Liver (tissue), 8 donors: ENCODE measurements at regions not wholly inside any gene's neighbourhood (a gene's known extent, or its start where the extent isn't known, plus 50 kb on each side); places are given as distances from the start of the nearest gene placed in this dataset.

Source experiments
- DNase-seq: peaks from one replicate; pipeline ENCODE4 v3.0.0-alpha.2; 2017; ENCODE audit warnings: low spot score
- H3K27ac ChIP-seq, 2 donors: one replicate each; pipeline ENCODE4 v1.7.0; 2013; ENCODE audit warnings: inconsistent platforms in 2 of 2, low read length in 2 of 2, control low read depth in 1 of 2, low read depth in 1 of 2, mild to moderate bottlenecking in 1 of 2
- H3K27me3 ChIP-seq, 4 donors: one replicate each; pipeline versions ENCODE4 v1.6.1 to v1.7.0; 2013; ENCODE audit warnings: low read length in 3 of 4, inconsistent platforms in 1 of 4, mild to moderate bottlenecking in 1 of 4, moderate library complexity in 1 of 4; ENCODE audit not compliant: control insufficient read depth in 4 of 4, insufficient read depth in 4 of 4
- H3K36me3 ChIP-seq, 4 donors: one replicate each; pipeline versions ENCODE4 v1.6.1 to v1.7.0; 2013; ENCODE audit warnings: low read length in 3 of 4, mild to moderate bottlenecking in 3 of 4, low read depth in 1 of 4, moderate library complexity in 1 of 4; ENCODE audit not compliant: control insufficient read depth in 4 of 4, insufficient read depth in 3 of 4
- H3K4me1 ChIP-seq, 4 donors: one replicate each; pipeline versions ENCODE4 v1.6.1 to v1.7.0; 2013; ENCODE audit warnings: low read length in 3 of 4, mild to moderate bottlenecking in 3 of 4, moderate library complexity in 1 of 4; ENCODE audit not compliant: control insufficient read depth in 4 of 4, insufficient read depth in 4 of 4
- H3K4me3 ChIP-seq, 3 donors: one replicate each; pipeline versions ENCODE4 v1.6.1 to v1.7.0; 2013; ENCODE audit warnings: low read length in 3 of 3, control low read depth in 1 of 3, low read depth in 1 of 3, mild to moderate bottlenecking in 1 of 3
- H3K9ac ChIP-seq, 2 donors: one replicate each; pipeline ENCODE4 v1.7.0; 2013; ENCODE audit warnings: low read length in 2 of 2, mild to moderate bottlenecking in 2 of 2, moderate library complexity in 2 of 2, control low read depth in 1 of 2, low read depth in 1 of 2
- H3K9me3 ChIP-seq, 4 donors: one replicate each; pipeline versions ENCODE4 v1.6.1 to v1.7.0; 2013; ENCODE audit warnings: low read length in 3 of 4; ENCODE audit not compliant: control insufficient read depth in 4 of 4
- EGR1 ChIP-seq, 2 donors: IDR thresholded peaks; 2 replicates each; pipeline ENCODE4 v1.6.1; 2016 to 2018; ENCODE audit warnings: antibody characterized with exemption in 2 of 2, low read depth in 2 of 2
- FOXA1 ChIP-seq: IDR thresholded peaks from 2 replicates; pipeline ENCODE4 v1.6.1; 2016; ENCODE audit warnings: antibody characterized with exemption
- FOXA2 ChIP-seq: IDR thresholded peaks from 2 replicates; pipeline ENCODE4 v1.6.1; 2016; ENCODE audit warnings: antibody characterized with exemption
- GABPA ChIP-seq, 2 donors: IDR thresholded peaks in 1 of 2; conservative IDR thresholded peaks in 1 of 2; 2 replicates each; pipeline ENCODE4 v1.6.1; 2016; ENCODE audit warnings: antibody characterized with exemption in 2 of 2, mild to moderate bottlenecking in 1 of 2, moderate library complexity in 1 of 2
- HNF4A ChIP-seq, 2 donors: conservative IDR thresholded peaks; 2 replicates each; pipeline ENCODE4 v1.6.1; 2016; ENCODE audit warnings: antibody characterized with exemption in 2 of 2, mild to moderate bottlenecking in 2 of 2
- HNF4G ChIP-seq: IDR thresholded peaks from 2 replicates; pipeline ENCODE4 v1.6.1; 2016; ENCODE audit warnings: antibody characterized with exemption
- JUND ChIP-seq, 2 donors: IDR thresholded peaks; 2 replicates each; pipeline ENCODE4 v1.6.1; 2016; ENCODE audit warnings: antibody characterized with exemption in 2 of 2
- MAX ChIP-seq: IDR thresholded peaks from 2 replicates; pipeline ENCODE4 v1.6.1; 2016; ENCODE audit warnings: antibody characterized with exemption
- NR2F2 ChIP-seq: IDR thresholded peaks from 2 replicates; pipeline ENCODE4 v1.6.1; 2016; ENCODE audit warnings: antibody characterized with exemption
- RAD21 ChIP-seq, 2 donors: IDR thresholded peaks; 2 replicates each; pipeline ENCODE4 v1.6.1; 2016; ENCODE audit warnings: antibody characterized with exemption in 2 of 2, mild to moderate bottlenecking in 2 of 2
- REST ChIP-seq: IDR thresholded peaks from 2 replicates; pipeline ENCODE4 v1.6.1; 2016; ENCODE audit warnings: antibody characterized with exemption, mild to moderate bottlenecking
- RXRA ChIP-seq, 2 donors: IDR thresholded peaks; 2 replicates each; pipeline ENCODE4 v1.6.1; 2017 to 2018; ENCODE audit warnings: antibody characterized with exemption in 2 of 2, mild to moderate bottlenecking in 1 of 2
- SP1 ChIP-seq: IDR thresholded peaks from 2 replicates; pipeline ENCODE4 v1.6.1; 2018; ENCODE audit warnings: antibody characterized with exemption, mild to moderate bottlenecking
- TAF1 ChIP-seq: conservative IDR thresholded peaks from 2 replicates; pipeline ENCODE4 v1.6.1; 2016; ENCODE audit warnings: antibody characterized with exemption, mild to moderate bottlenecking
- YY1 ChIP-seq: IDR thresholded peaks from 2 replicates; pipeline ENCODE4 v1.6.1; 2016; ENCODE audit warnings: antibody characterized with exemption, mild to moderate bottlenecking
- ZBTB33 ChIP-seq: IDR thresholded peaks from 2 replicates; pipeline ENCODE4 v1.6.1; 2016; ENCODE audit warnings: antibody characterized with exemption
- WGBS: extraction: QIAGEN DNeasy Blood & Tissue Kit; methylation state at CpG from one replicate; pipeline ENCODE4 v1.1.7; 2013; 5-methylcytosine and 5-hydroxymethylcytosine counted together
- TF ChIP-seq, protein P1 (sequence below): fragments of 150-350 bp; IDR thresholded peaks from 2 replicates; pipeline ENCODE4 v1.5.1; 2017; ENCODE audit warnings: improper control_type of control experiment, low read depth, low read length; ENCODE audit not compliant: missing input control
- donor health status: healthy.
- donor health status: healthy.
- donor health status: healthy.
- donor health status: healthy.
- donor health status: healthy.

DNA sequence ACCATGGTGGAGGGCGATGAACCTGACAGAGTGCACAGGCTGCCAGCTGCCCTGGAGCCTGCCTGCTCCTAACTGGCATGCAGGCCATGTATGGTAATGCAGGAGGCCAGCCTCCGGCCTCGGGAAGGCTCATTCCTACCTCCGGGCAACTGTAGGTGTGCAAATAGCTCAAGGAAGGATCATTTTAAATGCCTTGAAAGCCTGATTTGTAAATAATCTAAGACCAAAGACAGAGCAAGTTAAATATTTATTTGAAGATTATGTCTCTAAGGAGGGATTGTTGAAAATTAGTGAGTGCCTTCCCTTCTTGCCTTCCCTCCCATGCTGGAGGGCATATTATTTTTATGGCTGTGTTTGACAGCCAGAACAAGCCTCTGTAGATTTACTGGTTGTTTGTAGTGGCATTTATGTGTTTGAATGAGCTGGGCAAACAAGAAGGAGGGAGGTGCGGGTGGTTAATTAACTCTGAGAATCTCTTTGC is 285.7 kb upstream of the TUT7 start:
- Histone ChIP-seq H3K27me3 (peaks cover 0 to 2% (median 0%) of the 10 kb centered on the region in 4 donors), H3K4me3 (no peak overlapping the region), H3K9me3 (no peaks in the 10 kb centered on the region), H3K27ac (no peak overlapping the region), H3K36me3 (no peaks in the 10 kb centered on the region), H3K9ac (no peak overlapping the region), H3K4me1 (no peaks in the 10 kb centered on the region)
- TF ChIP-seq, protein P1, sequence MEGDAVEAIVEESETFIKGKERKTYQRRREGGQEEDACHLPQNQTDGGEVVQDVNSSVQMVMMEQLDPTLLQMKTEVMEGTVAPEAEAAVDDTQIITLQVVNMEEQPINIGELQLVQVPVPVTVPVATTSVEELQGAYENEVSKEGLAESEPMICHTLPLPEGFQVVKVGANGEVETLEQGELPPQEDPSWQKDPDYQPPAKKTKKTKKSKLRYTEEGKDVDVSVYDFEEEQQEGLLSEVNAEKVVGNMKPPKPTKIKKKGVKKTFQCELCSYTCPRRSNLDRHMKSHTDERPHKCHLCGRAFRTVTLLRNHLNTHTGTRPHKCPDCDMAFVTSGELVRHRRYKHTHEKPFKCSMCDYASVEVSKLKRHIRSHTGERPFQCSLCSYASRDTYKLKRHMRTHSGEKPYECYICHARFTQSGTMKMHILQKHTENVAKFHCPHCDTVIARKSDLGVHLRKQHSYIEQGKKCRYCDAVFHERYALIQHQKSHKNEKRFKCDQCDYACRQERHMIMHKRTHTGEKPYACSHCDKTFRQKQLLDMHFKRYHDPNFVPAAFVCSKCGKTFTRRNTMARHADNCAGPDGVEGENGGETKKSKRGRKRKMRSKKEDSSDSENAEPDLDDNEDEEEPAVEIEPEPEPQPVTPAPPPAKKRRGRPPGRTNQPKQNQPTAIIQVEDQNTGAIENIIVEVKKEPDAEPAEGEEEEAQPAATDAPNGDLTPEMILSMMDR = no peak
- TF ChIP-seq JUND (IDR thresholded peaks at IDR 0.05) (no peak), RXRA (IDR thresholded peaks at IDR 0.05) (no peak), FOXA2 (no peak), HNF4A (conservative IDR thresholded peaks at IDR 0.05) (no peak), GABPA (IDR thresholded peaks at IDR 0.05 in 1 of 2, conservative IDR thresholded peaks at IDR 0.05 in 1 of 2) (no peak), HNF4G (no peak), FOXA1 (no peak), EGR1 (IDR thresholded peaks at IDR 0.05; ENCODE audit: low read depth in 2 of 2) (no peak), NR2F2 (no peak), MAX (no peak), SP1 (no peak)
- no peak for DNase-seq
- WGBS = 70% methylated on average over 5 of the region's 5 CpGs

GRCh38 chr9:86639287-86639686 is 285.1 kb upstream of the TUT7 start:
- peaks cover 0 to 5% (median 0%) of the 10 kb centered on the region in 4 donors for H3K9me3 ChIP-seq
- H3K27ac ChIP-seq = no peak overlapping the region
- H3K9ac ChIP-seq = no peak overlapping the region
- H3K4me1 ChIP-seq = no peaks in the 10 kb centered on the region
- no peak for DNase-seq
- 94% methylated on average over 2 of the region's 2 CpGs for WGBS
- peaks cover 0 to 2% (median 0%) of the 10 kb centered on the region in 4 donors for H3K27me3 ChIP-seq
- no peak overlapping the region for H3K4me3 ChIP-seq
- TF ChIP-seq HNF4A (conservative IDR thresholded peaks at IDR 0.05) (no peak), TAF1 (no peak), RXRA (IDR thresholded peaks at IDR 0.05) (no peak), EGR1 (IDR thresholded peaks at IDR 0.05; ENCODE audit: low read depth in 2 of 2) (no peak), ZBTB33 (no peak), JUND (IDR thresholded peaks at IDR 0.05) (no peak), REST (no peak), MAX (no peak), RAD21 (IDR thresholded peaks at IDR 0.05) (no peak), GABPA (IDR thresholded peaks at IDR 0.05 in 1 of 2, conservative IDR thresholded peaks at IDR 0.05 in 1 of 2) (no peak), NR2F2 (no peak), YY1 (no peak), FOXA1 (no peak)
- TF ChIP-seq, protein P1 = no peak
- no peaks in the 10 kb centered on the region for H3K36me3 ChIP-seq
